H9 (cell line): ENCODE measurements at regions not wholly inside any gene's neighbourhood (a gene's known extent, or its start where the extent isn't known, plus 50 kb on each side); places are given as distances from the start of the nearest gene placed in this dataset.

Source experiments
- DNase-seq: peaks from one replicate; pipeline ENCODE4 v3.0.0-alpha.2; 2017
- H2AFZ ChIP-seq: one replicate; pipeline ENCODE4 v1.6.1; 2013; ENCODE audit warnings: mild to moderate bottlenecking, low read length, control low read depth, moderate library complexity
- H2AK5ac ChIP-seq: 2 replicates; pipeline ENCODE4 v1.6.1; 2013; ENCODE audit warnings: low read length, control low read depth, mixed read lengths; ENCODE audit not compliant: insufficient read length
- H2BK120ac ChIP-seq: one replicate; pipeline ENCODE4 v1.6.1; 2013; ENCODE audit warnings: low read depth, mild to moderate bottlenecking, low read length, control low read depth, inconsistent platforms; ENCODE audit not compliant: poor library complexity, severe bottlenecking
- H2BK12ac ChIP-seq: 2 replicates; pipeline ENCODE4 v1.6.1; 2013; ENCODE audit warnings: low read length, control low read depth, mixed read lengths, low read depth; ENCODE audit not compliant: insufficient read length
- H2BK15ac ChIP-seq: 2 replicates; pipeline ENCODE4 v1.6.1; 2013; ENCODE audit warnings: low read depth, low read length, control low read depth
- H2BK20ac ChIP-seq: one replicate; pipeline ENCODE4 v1.6.1; 2013; ENCODE audit warnings: low read depth, mild to moderate bottlenecking, low read length, control low read depth, inconsistent platforms; ENCODE audit not compliant: poor library complexity, severe bottlenecking
- H2BK5ac ChIP-seq: 2 replicates; pipeline ENCODE4 v1.6.1; 2013; ENCODE audit warnings: low read length, control low read depth, mixed read lengths; ENCODE audit not compliant: insufficient read length
- H3K14ac ChIP-seq: 2 replicates; pipeline ENCODE4 v1.6.1; 2013; ENCODE audit warnings: low read length, control low read depth; ENCODE audit not compliant: insufficient read depth
- H3K18ac ChIP-seq: 2 replicates; pipeline ENCODE4 v1.6.1; 2013; ENCODE audit warnings: low read depth, mild to moderate bottlenecking, mixed read lengths, low read length, control low read depth; ENCODE audit not compliant: insufficient read length
- H3K23ac ChIP-seq: 2 replicates; pipeline ENCODE4 v1.6.1; 2013; ENCODE audit warnings: low read length, control low read depth, mixed read lengths, low read depth; ENCODE audit not compliant: insufficient read length
- H3K23me2 ChIP-seq: 2 replicates; pipeline ENCODE4 v1.6.1; 2013; ENCODE audit warnings: low read depth, mild to moderate bottlenecking, mixed read lengths, low read length, control low read depth; ENCODE audit not compliant: insufficient read length, poor library complexity, severe bottlenecking
- H3K27ac ChIP-seq: 2 replicates; pipeline ENCODE4 v1.5.1; 2013; ENCODE audit warnings: low read length, control low read depth, mixed read lengths, low read depth; ENCODE audit not compliant: insufficient read length
- H3K27me3 ChIP-seq: 2 replicates; pipeline ENCODE4 v1.6.1; 2013; ENCODE audit warnings: low read length, control low read depth, inconsistent platforms; ENCODE audit not compliant: insufficient read depth
- H3K4ac ChIP-seq: 2 replicates; pipeline ENCODE4 v1.6.1; 2013; ENCODE audit warnings: low read depth, mild to moderate bottlenecking, control low read depth, inconsistent platforms, low read length, moderate library complexity
- H3K4me1 ChIP-seq: 2 replicates; pipeline ENCODE4 v1.6.1; 2013; ENCODE audit warnings: low read length, control low read depth, inconsistent platforms; ENCODE audit not compliant: insufficient read depth
- H3K4me2 ChIP-seq: 2 replicates; pipeline ENCODE4 v1.6.1; 2013; ENCODE audit warnings: low read length, control low read depth, mixed read lengths; ENCODE audit not compliant: insufficient read length, insufficient read depth
- H3K56ac ChIP-seq: 2 replicates; pipeline ENCODE4 v1.6.1; 2013; ENCODE audit warnings: low read depth, mild to moderate bottlenecking, mixed read lengths, low read length, control low read depth; ENCODE audit not compliant: insufficient read length
- H3K79me1 ChIP-seq: 2 replicates; pipeline ENCODE4 v1.6.1; 2013; ENCODE audit warnings: low read depth, mild to moderate bottlenecking, moderate library complexity, low read length, control low read depth, inconsistent platforms; ENCODE audit not compliant: insufficient read depth, poor library complexity, severe bottlenecking
- H3K79me2 ChIP-seq: 2 replicates; pipeline ENCODE4 v1.6.1; 2013; ENCODE audit warnings: low read length, control low read depth, inconsistent platforms; ENCODE audit not compliant: insufficient read depth
- H3K9ac ChIP-seq: 2 replicates; pipeline ENCODE4 v1.6.1; 2013; ENCODE audit warnings: low read length, control low read depth, mixed read lengths; ENCODE audit not compliant: insufficient read length; ENCODE audit errors: extremely low read depth
- H3K9me3 ChIP-seq: one replicate; pipeline ENCODE4 v1.6.1; 2013; ENCODE audit warnings: low read depth, low read length, inconsistent platforms; ENCODE audit not compliant: control insufficient read depth
- H3T11ph ChIP-seq: one replicate; pipeline ENCODE4 v1.6.1; 2013; ENCODE audit warnings: mild to moderate bottlenecking, low read length, control low read depth, inconsistent platforms
- H4K20me1 ChIP-seq: one replicate; pipeline ENCODE4 v1.6.1; 2013; ENCODE audit not compliant: control insufficient read depth, insufficient read length, insufficient read depth
- H4K5ac ChIP-seq: 2 replicates; pipeline ENCODE4 v1.6.1; 2013; ENCODE audit warnings: low read depth, mild to moderate bottlenecking, mixed read lengths, low read length, control low read depth; ENCODE audit not compliant: insufficient read length
- H4K8ac ChIP-seq: replicated peaks from 2 replicates; pipeline ENCODE4 v1.6.1; 2013; ENCODE audit warnings: low read length, control low read depth, mixed read lengths, low read depth; ENCODE audit not compliant: insufficient read length
- H4K91ac ChIP-seq: 2 replicates; pipeline ENCODE4 v1.6.1; 2013; ENCODE audit warnings: low read depth, mild to moderate bottlenecking, moderate library complexity, mixed read lengths, low read length, control low read depth; ENCODE audit not compliant: insufficient read length
- H3K27ac Mint-ChIP-seq, 3 experiments: 2 replicates in 2 of 3; 3 replicates in 1 of 3; pipeline ENCODE4 v1.8.0; 2020 to 2021; ENCODE audit warnings: mixed read lengths in 3 of 3, mild to moderate bottlenecking in 1 of 3, moderate library complexity in 1 of 3
- H3K27me3 Mint-ChIP-seq: 2 replicates; pipeline ENCODE4 v1.8.0; 2021; ENCODE audit warnings: low read depth, mild to moderate bottlenecking, moderate library complexity, mixed read lengths
- H3K36me3 Mint-ChIP-seq, 3 experiments: 2 replicates in 2 of 3; 3 replicates in 1 of 3; pipeline ENCODE4 v1.8.0; 2020 to 2021; ENCODE audit warnings: low read depth in 3 of 3, mixed read lengths in 3 of 3; ENCODE audit not compliant: insufficient read depth in 1 of 3
- H3K4me1 Mint-ChIP-seq, 2 experiments: 2 replicates each; pipeline ENCODE4 v1.8.0; 2020; ENCODE audit warnings: mixed read lengths in 2 of 2
- H3K4me3 Mint-ChIP-seq, 2 experiments: 2 replicates in 1 of 2; 3 replicates in 1 of 2; pipeline ENCODE4 v1.8.0; 2020 to 2021; ENCODE audit warnings: mild to moderate bottlenecking in 2 of 2, mixed read lengths in 2 of 2, moderate library complexity in 1 of 2
- H3K9me3 Mint-ChIP-seq, 2 experiments: 2 replicates in 1 of 2; 3 replicates in 1 of 2; pipeline ENCODE4 v1.8.0; 2020; ENCODE audit warnings: mild to moderate bottlenecking in 2 of 2, mixed read lengths in 2 of 2, moderate library complexity in 1 of 2
- TF ChIP-seq, protein P1 (sequence below): fragments of 200-600 bp; sonication (generic); conservative IDR thresholded peaks from 3 replicates; pipeline ENCODE4 v1.8.0; 2021; ENCODE audit warnings: antibody characterized with exemption, mild to moderate bottlenecking

DNA sequence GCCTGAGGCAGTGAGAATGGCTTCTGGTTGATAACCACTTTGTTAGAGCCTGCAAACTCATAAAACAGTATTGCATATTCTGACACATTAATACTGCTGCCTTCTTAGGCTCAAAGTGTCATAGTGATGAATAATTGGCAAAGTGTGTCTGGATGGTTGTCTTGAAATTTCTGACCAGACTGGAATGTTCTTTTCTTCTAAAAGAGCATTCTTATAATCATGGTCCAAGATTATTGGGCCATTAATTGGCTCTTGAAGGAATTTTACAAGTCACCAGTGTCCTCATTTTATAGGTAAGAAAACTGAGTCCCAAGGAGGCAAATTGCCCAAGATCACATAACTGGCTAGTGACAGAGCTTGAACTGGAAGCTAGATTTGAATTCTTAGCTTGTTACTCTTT, 111.7 kb downstream of the PCSK1 start:
- no peak overlapping the region for H3K9ac ChIP-seq
- no peak overlapping the region for H2BK15ac ChIP-seq
- H2BK5ac ChIP-seq, result no peak overlapping the region
- no peak overlapping the region for H2AFZ ChIP-seq
- no peaks in the 10 kb centered on the region; the same call in 1 of the 2 replicates for H3K27me3 Mint-ChIP-seq
- no peak overlapping the region for H3K56ac ChIP-seq
- no peak overlapping the region for H3K27ac Mint-ChIP-seq
- no peak overlapping the region for H4K91ac ChIP-seq
- no peak overlapping the region for H3T11ph ChIP-seq
- H3K79me2 ChIP-seq, result no peaks in the 10 kb centered on the region
- H3K27ac ChIP-seq, result no peak overlapping the region
- no peaks in the 10 kb centered on the region for H3K4me1 ChIP-seq
- no peak overlapping the region for H3K4me2 ChIP-seq
- no peaks in the 10 kb centered on the region for H3K27me3 ChIP-seq
- H3K14ac ChIP-seq, result no peak overlapping the region
- no peaks in the 10 kb centered on the region for H4K20me1 ChIP-seq
- H2BK20ac ChIP-seq, result no peak overlapping the region
- H3K79me1 ChIP-seq, result no peaks in the 10 kb centered on the region
- no peak overlapping the region for H3K4ac ChIP-seq
- H3K9me3 ChIP-seq, result no peaks in the 10 kb centered on the region
- H3K36me3 Mint-ChIP-seq, result no peaks in the 10 kb centered on the region
- no peaks in the 10 kb centered on the region for H3K9me3 Mint-ChIP-seq
- H4K8ac ChIP-seq, result no peak overlapping the region
- H3K4me3 Mint-ChIP-seq, result no peak overlapping the region
- H3K4me1 Mint-ChIP-seq, result peaks cover 8 to 12% of the 10 kb centered on the region in 2 experiments
- H3K23ac ChIP-seq, result no peak overlapping the region
- H2AK5ac ChIP-seq, result no peak overlapping the region
- H2BK12ac ChIP-seq, result no peak overlapping the region
- H2BK120ac ChIP-seq, result no peak overlapping the region
- no peak overlapping the region for H4K5ac ChIP-seq
- no peak overlapping the region for H3K18ac ChIP-seq
- TF ChIP-seq, protein P1, sequence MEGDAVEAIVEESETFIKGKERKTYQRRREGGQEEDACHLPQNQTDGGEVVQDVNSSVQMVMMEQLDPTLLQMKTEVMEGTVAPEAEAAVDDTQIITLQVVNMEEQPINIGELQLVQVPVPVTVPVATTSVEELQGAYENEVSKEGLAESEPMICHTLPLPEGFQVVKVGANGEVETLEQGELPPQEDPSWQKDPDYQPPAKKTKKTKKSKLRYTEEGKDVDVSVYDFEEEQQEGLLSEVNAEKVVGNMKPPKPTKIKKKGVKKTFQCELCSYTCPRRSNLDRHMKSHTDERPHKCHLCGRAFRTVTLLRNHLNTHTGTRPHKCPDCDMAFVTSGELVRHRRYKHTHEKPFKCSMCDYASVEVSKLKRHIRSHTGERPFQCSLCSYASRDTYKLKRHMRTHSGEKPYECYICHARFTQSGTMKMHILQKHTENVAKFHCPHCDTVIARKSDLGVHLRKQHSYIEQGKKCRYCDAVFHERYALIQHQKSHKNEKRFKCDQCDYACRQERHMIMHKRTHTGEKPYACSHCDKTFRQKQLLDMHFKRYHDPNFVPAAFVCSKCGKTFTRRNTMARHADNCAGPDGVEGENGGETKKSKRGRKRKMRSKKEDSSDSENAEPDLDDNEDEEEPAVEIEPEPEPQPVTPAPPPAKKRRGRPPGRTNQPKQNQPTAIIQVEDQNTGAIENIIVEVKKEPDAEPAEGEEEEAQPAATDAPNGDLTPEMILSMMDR, result no peak
- H3K23me2 ChIP-seq, result no peaks in the 10 kb centered on the region
- no peak for DNase-seq
